ENCODE measurements at regions not wholly inside any gene's neighbourhood (a gene's known extent, or its start where the extent isn't known, plus 50 kb on each side); places are given as distances from the start of the nearest gene placed in this dataset.

- no peak for ATAC-seq (ENCODE audit: insufficient read depth, low FRiP score)
- H3K4me1 ChIP-seq (ENCODE audit: control insufficient read depth in 5 of 5, insufficient read depth in 5 of 5, low read length in 5 of 5), result peaks cover 0 to 21% (median 6%) of the 10 kb centered on the region in 5 donors
- WGBS, 2 donors, result 67 to 71% methylated on average over 6 of the region's 6 CpGs
- TF ChIP-seq CTCF (IDR thresholded peaks at IDR 0.05; ENCODE audit: control extremely low read depth, extremely low read depth), result no peak
- H3K9me3 ChIP-seq (ENCODE audit: control insufficient read depth in 4 of 4, insufficient read depth in 3 of 4, low read length in 3 of 4), result no peaks in the 10 kb centered on the region
- no peaks in the 10 kb centered on the region for H3K27me3 ChIP-seq (ENCODE audit: control insufficient read depth in 3 of 3, insufficient read depth in 3 of 3, low read length in 2 of 3)
- DNase-seq, result no peak
- no peaks in the 10 kb centered on the region for H3K36me3 ChIP-seq (ENCODE audit: control insufficient read depth in 4 of 4, insufficient read depth in 4 of 4, low read length in 4 of 4)
- no peak overlapping the region for H3K27ac ChIP-seq (ENCODE audit: low read depth in 1 of 2, low read length in 1 of 2)
- H3K4me3 ChIP-seq, result no peak overlapping the region
- H3K9ac ChIP-seq (ENCODE audit: insufficient read depth in 1 of 2, low read length in 2 of 2), result no peak overlapping the region
These were observed 168.6 kb upstream of the IGFBP7 start for GRCh38 chr4:57278780-57279179.

- ATAC-seq (ENCODE audit: insufficient read depth, low FRiP score), result no peak
- 94 to 98% methylated on average over 2 of the region's 2 CpGs for WGBS, 2 donors
These were observed 163.9 kb upstream of the IGFBP7 start for GRCh38 chr4:57274082-57274481.

GRCh38 chr4:57270346-57270745, 160.2 kb upstream of the IGFBP7 start:
- Histone ChIP-seq H3K9ac (ENCODE audit: insufficient read depth in 1 of 2, low read length in 2 of 2) (no peak overlapping the region), H3K36me3 (ENCODE audit: control insufficient read depth in 4 of 4, insufficient read depth in 4 of 4, low read length in 4 of 4) (no peaks in the 10 kb centered on the region), H3K4me1 (ENCODE audit: control insufficient read depth in 5 of 5, insufficient read depth in 5 of 5, low read length in 5 of 5) (peaks cover 0 to 13% (median 6%) of the 10 kb centered on the region in 5 donors), H3K27me3 (ENCODE audit: control insufficient read depth in 3 of 3, insufficient read depth in 3 of 3, low read length in 2 of 3) (no peaks in the 10 kb centered on the region), H3K4me3 (no peak overlapping the region), H3K9me3 (ENCODE audit: control insufficient read depth in 4 of 4, insufficient read depth in 3 of 4, low read length in 3 of 4) (no peaks in the 10 kb centered on the region), H3K27ac (ENCODE audit: low read depth in 1 of 2, low read length in 1 of 2) (no peak overlapping the region)
- 50 to 61% methylated on average over 7 of the region's 7 CpGs for WGBS, 2 donors
- ATAC-seq (ENCODE audit: insufficient read depth, low FRiP score) (peak; percentile 25), DNase-seq (peak; percentile 45 to 79 (median 53))
- TF ChIP-seq CTCF (IDR thresholded peaks at IDR 0.05; ENCODE audit: control extremely low read depth, extremely low read depth), result no peak

More at GRCh38 chr4:57274082-57274481, 163.9 kb upstream of the IGFBP7 start:
- Histone ChIP-seq H3K4me1 (ENCODE audit: control insufficient read depth in 5 of 5, insufficient read depth in 5 of 5, low read length in 5 of 5) (peaks cover 0 to 6% (median 3%) of the 10 kb centered on the region in 5 donors), H3K27me3 (ENCODE audit: control insufficient read depth in 3 of 3, insufficient read depth in 3 of 3, low read length in 2 of 3) (no peaks in the 10 kb centered on the region), H3K27ac (ENCODE audit: low read depth in 1 of 2, low read length in 1 of 2) (no peak overlapping the region), H3K9me3 (ENCODE audit: control insufficient read depth in 4 of 4, insufficient read depth in 3 of 4, low read length in 3 of 4) (no peaks in the 10 kb centered on the region), H3K4me3 (no peak overlapping the region), H3K36me3 (ENCODE audit: control insufficient read depth in 4 of 4, insufficient read depth in 4 of 4, low read length in 4 of 4) (no peaks in the 10 kb centered on the region), H3K9ac (ENCODE audit: insufficient read depth in 1 of 2, low read length in 2 of 2) (no peak overlapping the region)
- no peak for TF ChIP-seq CTCF (IDR thresholded peaks at IDR 0.05; ENCODE audit: control extremely low read depth, extremely low read depth)
- DNase-seq, result no peak
